HCT116 (cell line): ENCODE measurements at regions not wholly inside any gene's neighbourhood (a gene's known extent, or its start where the extent isn't known, plus 50 kb on each side); places are given as distances from the start of the nearest gene placed in this dataset.

Source experiments
- ATAC-seq: fragments of 200-7000 bp; cut with Tn5 transposase; 2 replicates; pipeline ENCODE4 v1.9.1; 2020; ENCODE audit warnings: mild to moderate bottlenecking, moderate library complexity
- BruUV-seq: library from RNA; stranded (reverse); fragments of 400-500 nt; replicated peaks from 2 replicates; lab custom pipeline; 2021; lab: Mats Ljungman, UMichigan
- CTCF ChIA-PET: fragments of 300-600 bp; sonication (Branson Sonifier 250); formaldehyde crosslinking; loops from one replicate; lab custom pipeline; 2021; ENCODE audit warnings: antibody characterized with exemption; lab: Charles Lee
- POLR2A ChIA-PET: fragments of 300-600, 350-600 bp; sonication (Branson Sonifier 250); formaldehyde crosslinking; loops from one replicate; lab custom pipeline; 2021; ENCODE audit warnings: antibody characterized with exemption; lab: Charles Lee
- RAD21 ChIA-PET, 2 experiments: fragments of 300-600 bp; sonication (Branson Sonifier 250); formaldehyde crosslinking; loops; one replicate each; lab custom pipeline; 2023; ENCODE audit warnings: low total read pairs in 2 of 2; ENCODE audit not compliant: uncharacterized antibody in 2 of 2, unreplicated experiment in 2 of 2, low non-redundant PET in 1 of 2; lab: Charles Lee
- DNase-seq: peaks from one replicate; pipeline ENCODE4 v3.0.0-alpha.2; 2010; ENCODE audit warnings: low read depth, low spot score
- H2AFZ ChIP-seq: fragments of 200-600 bp; shearing (Covaris generic), sonication (generic); 2 replicates; pipeline ENCODE4 v1.6.1; 2017; ENCODE audit warnings: low read depth, mixed run types, mixed read lengths, antibody characterized with exemption, low read length; ENCODE audit not compliant: poor library complexity, severe bottlenecking
- H3K27ac ChIP-seq: 2 replicates; pipeline ENCODE4 v1.5.1; 2012; ENCODE audit warnings: low read depth, low read length
- H3K27me3 ChIP-seq: fragments of 200-600 bp; sonication (generic); 2 replicates; pipeline ENCODE4 v1.6.1; 2016; ENCODE audit warnings: mixed run types, low read length, mixed read lengths; ENCODE audit not compliant: insufficient read depth
- H3K36me3 ChIP-seq, 2 experiments: fragments of 200-500 bp in 1 of 2; fragments of 200-600 bp in 1 of 2; sonication (Bioruptor generic) in 1 of 2; sonication (generic) in 1 of 2; 2 replicates each; pipeline versions ENCODE4 v1.5.1 to v1.6.1; 2014 to 2016; ENCODE audit warnings: low read length in 2 of 2, inconsistent platforms in 1 of 2, mixed read lengths in 1 of 2, mixed run types in 1 of 2; ENCODE audit not compliant: insufficient read depth in 2 of 2, control insufficient read depth in 1 of 2
- H3K4me1 ChIP-seq, 2 experiments: fragments of 200-600 bp in 1 of 2; sonication (generic) in 1 of 2; 2 replicates each; pipeline versions ENCODE4 v1.5.1 to v1.6.1; 2012 to 2017; ENCODE audit warnings: low read length in 2 of 2, inconsistent platforms in 1 of 2, mild to moderate bottlenecking in 1 of 2, mixed read lengths in 1 of 2, mixed run types in 1 of 2, moderate library complexity in 1 of 2; ENCODE audit not compliant: insufficient read depth in 2 of 2, control insufficient read depth in 1 of 2
- H3K4me2 ChIP-seq: fragments of 200-600 bp; sonication (generic); 2 replicates; pipeline ENCODE4 v1.6.1; 2017; ENCODE audit warnings: mixed run types, low read length, mixed read lengths
- H3K4me3 ChIP-seq, 2 experiments: fragments of 200-600 bp in 1 of 2; sonication (generic) in 1 of 2; replicated peaks in 1 of 2; 2 replicates each; pipeline ENCODE4 v1.5.1; 2011 to 2016; ENCODE audit warnings: low read length in 2 of 2, control low read depth in 1 of 2, low read depth in 1 of 2, mild to moderate bottlenecking in 1 of 2, mixed read lengths in 1 of 2, mixed run types in 1 of 2
- H3K79me2 ChIP-seq: fragments of 200-600 bp; sonication (generic); 2 replicates; pipeline ENCODE4 v1.6.1; 2017; ENCODE audit warnings: mild to moderate bottlenecking, mixed run types, low read length, moderate library complexity, mixed read lengths; ENCODE audit not compliant: insufficient read depth
- H3K9ac ChIP-seq: fragments of 200-600 bp; sonication (generic); 2 replicates; pipeline ENCODE4 v1.6.1; 2016; ENCODE audit warnings: low read length, mixed read lengths
- H3K9me2 ChIP-seq: fragments of 200-600 bp; sonication (generic), shearing (Covaris generic); 2 replicates; pipeline ENCODE4 v1.6.1; 2017; ENCODE audit warnings: mixed run types, mild to moderate bottlenecking, moderate library complexity; ENCODE audit not compliant: insufficient read depth
- H3K9me3 ChIP-seq, 2 experiments: fragments of 200-500 bp in 1 of 2; fragments of 200-600 bp in 1 of 2; sonication (Bioruptor generic) in 1 of 2; sonication (generic) in 1 of 2; 2 replicates each; pipeline ENCODE4 v1.6.1; 2014 to 2017; ENCODE audit warnings: low read length in 2 of 2, mixed read lengths in 2 of 2, inconsistent platforms in 1 of 2, low read depth in 1 of 2, mild to moderate bottlenecking in 1 of 2, mixed run types in 1 of 2, moderate library complexity in 1 of 2; ENCODE audit not compliant: control insufficient read depth in 1 of 2, insufficient read depth in 1 of 2
- H4K20me1 ChIP-seq: fragments of 200-600 bp; sonication (generic), shearing (Covaris generic); 2 replicates; pipeline ENCODE4 v1.6.1; 2017; ENCODE audit warnings: mixed run types, mild to moderate bottlenecking, moderate library complexity; ENCODE audit not compliant: insufficient read depth
- ATF3 ChIP-seq: IDR thresholded peaks from 2 replicates; pipeline ENCODE4 v1.6.1; 2012
- CBX3 ChIP-seq: IDR thresholded peaks from 2 replicates; pipeline ENCODE4 v1.6.1; 2012; ENCODE audit warnings: low read depth
- CTCF ChIP-seq, 3 experiments: fragments of 200-600 bp in 1 of 3; sonication (generic) in 1 of 3; IDR thresholded peaks in 2 of 3; conservative IDR thresholded peaks in 1 of 3; 2 replicates each; pipeline ENCODE4 v1.5.1; 2012 to 2017; ENCODE audit warnings: low read depth in 2 of 3, low read length in 2 of 3, antibody characterized with exemption in 1 of 3, borderline replicate concordance in 1 of 3, control low read depth in 1 of 3, mild to moderate bottlenecking in 1 of 3, mixed read lengths in 1 of 3, mixed run types in 1 of 3, moderate library complexity in 1 of 3; ENCODE audit not compliant: insufficient read depth in 1 of 3
- EGR1 ChIP-seq: IDR thresholded peaks from 2 replicates; pipeline ENCODE4 v1.6.1; 2012; ENCODE audit warnings: low read depth
- ELF1 ChIP-seq: IDR thresholded peaks from 2 replicates; pipeline ENCODE4 v1.6.1; 2012; ENCODE audit warnings: low read depth, borderline replicate concordance
- EZH2 ChIP-seq: fragments of 200-600 bp; sonication (generic); IDR thresholded peaks from 2 replicates; pipeline ENCODE4 v1.6.1; 2017; ENCODE audit warnings: antibody characterized with exemption, mixed run types
- FOSL1 ChIP-seq: IDR thresholded peaks from 2 replicates; pipeline ENCODE4 v1.6.1; 2012; ENCODE audit warnings: low read depth
- JUND ChIP-seq: IDR thresholded peaks from 2 replicates; pipeline ENCODE4 v1.6.1; 2012
- POLR2A ChIP-seq: IDR thresholded peaks from 2 replicates; pipeline ENCODE4 v1.7.0; 2011; ENCODE audit warnings: borderline replicate concordance; ENCODE audit not compliant: insufficient read depth, insufficient read length; ENCODE audit errors: extremely low read depth
- POLR2AphosphoS5 ChIP-seq: IDR thresholded peaks from 2 replicates; pipeline ENCODE4 v1.6.1; 2011; ENCODE audit warnings: mild to moderate bottlenecking, low read depth, low read length, moderate library complexity
- RAD21 ChIP-seq: IDR thresholded peaks from 2 replicates; pipeline ENCODE4 v1.6.1; 2012; ENCODE audit warnings: low read depth, mild to moderate bottlenecking
- REST ChIP-seq: IDR thresholded peaks from 2 replicates; pipeline ENCODE4 v1.6.1; 2012; ENCODE audit warnings: low read depth
- SIN3A ChIP-seq: IDR thresholded peaks from 2 replicates; pipeline ENCODE4 v1.6.1; 2012; ENCODE audit warnings: low read depth
- SP1 ChIP-seq: IDR thresholded peaks from 2 replicates; pipeline ENCODE4 v1.6.1; 2012; ENCODE audit warnings: low read depth
- YY1 ChIP-seq: IDR thresholded peaks from 2 replicates; pipeline ENCODE4 v1.6.1; 2011; ENCODE audit warnings: low read length, low read depth, moderate library complexity, mild to moderate bottlenecking; ENCODE audit not compliant: insufficient replicate concordance; ENCODE audit errors: extremely low read depth
- ZFX ChIP-seq: fragments of 450-650 bp; IDR thresholded peaks from 2 replicates; pipeline ENCODE4 v1.6.1; 2017
- ZNF274 ChIP-seq: fragments of 200-500 bp; sonication (Bioruptor generic); IDR thresholded peaks from 2 replicates; pipeline ENCODE4 v1.6.1; 2014; ENCODE audit warnings: mild to moderate bottlenecking, low read depth, low read length, inconsistent platforms
- intact Hi-C: fragments of 100-400 bp; cut with micrococcal nuclease; formaldehyde crosslinking; loops from 2 replicates; pipeline ENCODE4 v1.10.0; 2022

GRCh38 chr6:85867595-85867994 lies 224.9 kb upstream of the SYNCRIP start:
- CTCF ChIA-PET, result no interaction called here
- no peaks in the 10 kb centered on the region for H3K79me2 ChIP-seq
- no peak for TF ChIP-seq EGR1
- TF ChIP-seq ZFX, result no peak
- no peak for TF ChIP-seq CBX3
- TF ChIP-seq RAD21, result no peak
- no peak for TF ChIP-seq EZH2
- no peak for TF ChIP-seq SIN3A
- TF ChIP-seq POLR2A, result no peak
- no peak for TF ChIP-seq REST
- TF ChIP-seq ATF3, result no peak
- TF ChIP-seq JUND, result no peak
- TF ChIP-seq SP1, result no peak
- TF ChIP-seq YY1, result no peak
- no peak for TF ChIP-seq ELF1
- TF ChIP-seq ZNF274, result no peak
- no peak for TF ChIP-seq CTCF (IDR thresholded peaks at IDR 0.05 in 2 of 3, conservative IDR thresholded peaks at IDR 0.05 in 1 of 3; ENCODE audit: borderline replicate concordance in 1 of 3, insufficient read depth in 1 of 3, low read depth in 2 of 3, low read length in 2 of 3)
- no peak for TF ChIP-seq POLR2AphosphoS5
- no peak for TF ChIP-seq FOSL1
- ATAC-seq, result no peak
- no TSS peak for BruUV-seq
- no peak overlapping the region for H3K4me2 ChIP-seq
- H3K4me1 ChIP-seq, result peaks cover 0 to 9% of the 10 kb centered on the region in 2 experiments; a peak in 1 of 4 replicates
- intact Hi-C loops, result no loop called here
- RAD21 ChIA-PET, result no interaction called here
- no peaks in the 10 kb centered on the region for H3K36me3 ChIP-seq
- no peak overlapping the region for H3K27ac ChIP-seq
- H3K9me3 ChIP-seq, result no peaks in the 10 kb centered on the region
- no peaks in the 10 kb centered on the region for H4K20me1 ChIP-seq
- H3K9ac ChIP-seq, result no peak overlapping the region
- no peak overlapping the region for H3K4me3 ChIP-seq
- H3K27me3 ChIP-seq, result 0 out of 2 replicates have a peak, but pooled peaks cover 4% of the 10 kb centered on the region
- H2AFZ ChIP-seq, result no peak overlapping the region
- POLR2A ChIA-PET, result no interaction called here
- no peaks in the 10 kb centered on the region for H3K9me2 ChIP-seq
- no peak for DNase-seq
